ENCODE measurements at regions not wholly inside any gene's neighbourhood (a gene's known extent, or its start where the extent isn't known, plus 50 kb on each side); places are given as distances from the start of the nearest gene placed in this dataset.

DNA sequence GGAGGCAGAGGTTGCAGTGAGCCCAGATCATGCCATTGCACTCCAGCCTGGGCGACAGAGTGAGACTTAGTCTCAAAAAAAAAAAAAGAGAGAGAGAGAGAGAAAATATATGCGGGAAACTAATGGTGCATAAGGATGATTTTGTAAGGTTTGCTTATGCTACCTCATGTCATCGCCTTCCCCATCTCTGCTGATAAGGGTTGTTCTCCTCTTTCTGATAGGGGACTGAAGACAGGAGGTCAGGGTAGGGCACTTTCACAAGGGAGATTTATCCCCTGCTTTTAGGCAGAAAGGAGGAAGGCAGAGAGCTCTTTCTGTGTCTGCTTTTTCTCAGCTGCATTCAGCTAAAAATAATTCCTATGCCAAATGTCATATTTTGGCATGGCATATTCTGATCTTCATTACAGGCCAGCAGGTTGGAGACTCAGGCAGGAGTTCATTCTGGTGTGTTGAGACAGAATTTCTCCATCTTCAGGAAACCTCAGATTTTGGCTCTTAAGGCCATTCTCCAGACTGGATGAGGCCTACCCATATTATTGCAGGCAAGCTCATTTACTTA, 220.2 kb downstream of the AUH start:
- Histone ChIP-seq H3K4me1 (ENCODE audit: insufficient read depth, low read length) (peaks cover 3% of the 10 kb centered on the region), H3K9me3 (ENCODE audit: low read depth, low read length) (no peaks in the 10 kb centered on the region), H3K27me3 (ENCODE audit: insufficient read depth, low read length) (no peaks in the 10 kb centered on the region), H3K4me3 (ENCODE audit: low read length) (no peak overlapping the region)

GRCh38 chr9:91143162-91143561, 218.6 kb downstream of the AUH start:
- H3K9me3 ChIP-seq (ENCODE audit: low read depth, low read length): no peaks in the 10 kb centered on the region
- no peaks in the 10 kb centered on the region for H3K27me3 ChIP-seq (ENCODE audit: insufficient read depth, low read length)
- H3K4me1 ChIP-seq (ENCODE audit: insufficient read depth, low read length): peaks cover 18% of the 10 kb centered on the region
- no peak overlapping the region for H3K4me3 ChIP-seq (ENCODE audit: low read length)

DNA sequence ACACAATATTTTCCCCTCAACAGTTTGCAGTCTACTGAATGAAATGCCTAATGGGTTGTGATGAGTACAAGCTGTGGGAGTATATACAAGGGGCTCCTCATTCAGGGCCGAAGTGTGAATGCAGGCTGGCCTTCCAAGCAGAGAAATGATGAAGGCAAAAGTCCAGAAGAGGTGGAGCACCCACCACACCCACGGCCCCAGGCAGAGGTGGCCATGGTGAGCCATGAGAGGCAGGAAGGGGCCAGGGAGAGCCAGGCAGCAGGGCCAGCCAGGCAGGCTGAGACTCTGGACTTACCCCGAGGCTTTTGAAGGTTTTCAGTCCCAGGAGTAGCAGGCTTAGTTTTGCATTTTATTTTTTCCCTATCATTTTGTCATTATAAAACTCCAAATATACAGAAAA, 218.1 kb downstream of the AUH start:
- Histone ChIP-seq H3K4me3 (ENCODE audit: low read length) (no peak overlapping the region), H3K27me3 (ENCODE audit: insufficient read depth, low read length) (no peaks in the 10 kb centered on the region), H3K9me3 (ENCODE audit: low read depth, low read length) (no peaks in the 10 kb centered on the region), H3K4me1 (ENCODE audit: insufficient read depth, low read length) (peaks cover 23% of the 10 kb centered on the region)

GRCh38 chr9:91144769-91145168, 216.9 kb downstream of the AUH start:
- peaks cover 25% of the 10 kb centered on the region for H3K4me1 ChIP-seq (ENCODE audit: insufficient read depth, low read length)
- no peaks in the 10 kb centered on the region for H3K27me3 ChIP-seq (ENCODE audit: insufficient read depth, low read length)
- no peak overlapping the region for H3K4me3 ChIP-seq (ENCODE audit: low read length)
- no peaks in the 10 kb centered on the region for H3K9me3 ChIP-seq (ENCODE audit: low read depth, low read length)

DNA sequence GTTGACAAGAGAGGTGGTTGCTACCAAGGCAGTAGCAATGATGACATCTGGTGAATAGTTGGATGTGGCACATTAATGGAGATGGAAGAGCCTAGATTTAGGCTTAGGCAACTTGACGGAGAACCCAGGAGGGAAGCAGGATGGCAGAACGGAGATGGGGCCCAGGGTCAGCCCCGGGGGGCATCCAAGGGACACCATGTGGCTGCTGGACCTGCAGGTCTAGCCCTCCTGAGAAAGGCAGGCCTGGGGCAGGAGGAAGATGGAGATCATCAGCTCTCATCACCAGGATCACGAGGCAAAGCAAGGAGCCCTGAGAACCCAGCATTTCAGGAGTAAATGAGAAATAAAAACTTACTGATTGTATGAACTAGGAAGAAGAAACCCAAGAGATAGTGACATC, 216.2 kb downstream of the AUH start:
- Histone ChIP-seq H3K9me3 (ENCODE audit: low read depth, low read length) (no peaks in the 10 kb centered on the region), H3K4me1 (ENCODE audit: insufficient read depth, low read length) (peaks cover 31% of the 10 kb centered on the region), H3K4me3 (ENCODE audit: low read length) (no peak overlapping the region), H3K27me3 (ENCODE audit: insufficient read depth, low read length) (no peaks in the 10 kb centered on the region)

- H3K4me1 ChIP-seq (ENCODE audit: insufficient read depth, low read length): peaks cover 41% of the 10 kb centered on the region
- H3K27me3 ChIP-seq (ENCODE audit: insufficient read depth, low read length): no peaks in the 10 kb centered on the region
- H3K4me3 ChIP-seq (ENCODE audit: low read length): no peak overlapping the region
- no peaks in the 10 kb centered on the region for H3K9me3 ChIP-seq (ENCODE audit: low read depth, low read length)
Measured at GRCh38 chr9:91146391-91147019, 215.2 kb downstream of the AUH start.

DNA sequence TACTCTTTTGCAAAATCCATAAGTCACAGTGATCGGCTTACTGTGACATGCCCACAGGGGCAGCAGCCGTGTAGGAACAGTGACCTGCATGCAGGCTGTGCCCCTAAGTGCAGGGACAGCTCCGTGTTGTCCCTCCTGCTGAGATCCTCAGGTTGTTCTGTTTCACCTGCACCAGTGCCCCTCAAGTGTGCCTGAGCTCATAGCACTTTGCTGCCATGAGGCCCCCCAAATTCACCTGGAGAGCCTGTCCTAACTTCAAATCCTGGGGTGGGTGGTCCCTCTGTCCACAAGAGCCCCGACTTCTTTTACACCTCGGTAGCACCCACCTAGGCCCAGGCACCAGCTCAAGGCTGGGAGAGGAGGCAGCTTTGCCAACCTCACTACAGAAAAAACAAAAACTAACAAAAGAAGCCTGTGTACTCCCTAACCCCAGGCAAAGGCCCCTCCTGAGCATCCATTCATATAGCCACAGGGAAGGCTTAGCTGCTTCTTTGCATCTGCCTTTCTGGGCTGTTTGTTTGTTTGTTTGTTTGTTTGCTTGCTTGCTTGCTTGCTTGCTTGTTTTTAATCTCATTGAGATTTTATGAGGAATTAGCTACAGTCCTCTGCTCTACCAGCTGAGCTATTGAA, 214.5 kb downstream of the AUH start:
- no peaks in the 10 kb centered on the region for H3K9me3 ChIP-seq (ENCODE audit: low read depth, low read length)
- no peak overlapping the region for H3K4me3 ChIP-seq (ENCODE audit: low read length)
- H3K27me3 ChIP-seq (ENCODE audit: insufficient read depth, low read length): no peaks in the 10 kb centered on the region
- peaks cover 48% of the 10 kb centered on the region for H3K4me1 ChIP-seq (ENCODE audit: insufficient read depth, low read length)

DNA sequence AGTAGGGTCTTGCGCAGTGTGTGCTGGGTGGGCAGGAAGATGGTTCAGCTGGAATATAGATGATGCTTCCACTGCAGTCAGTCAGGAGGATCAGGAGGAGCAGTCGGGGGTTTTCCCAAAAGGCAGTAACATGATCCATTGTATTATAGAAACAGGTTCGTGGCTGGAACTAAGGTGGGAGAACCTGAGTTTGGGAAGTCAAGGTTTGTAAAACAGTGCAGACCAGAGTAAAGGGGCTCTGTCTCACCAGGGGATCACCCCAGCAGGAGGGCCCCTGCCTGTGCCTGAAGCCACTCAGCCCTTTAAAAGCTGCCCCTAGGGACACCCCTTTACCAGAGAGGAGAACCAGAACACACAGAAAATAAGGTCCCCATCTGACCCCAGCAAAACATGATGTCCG, 213.4 kb downstream of the AUH start:
- peaks cover 49% of the 10 kb centered on the region for H3K4me1 ChIP-seq (ENCODE audit: insufficient read depth, low read length)
- no peak overlapping the region for H3K4me3 ChIP-seq (ENCODE audit: low read length)
- H3K9me3 ChIP-seq (ENCODE audit: low read depth, low read length): no peaks in the 10 kb centered on the region
- H3K27me3 ChIP-seq (ENCODE audit: insufficient read depth, low read length): no peaks in the 10 kb centered on the region

- Histone ChIP-seq H3K4me1 (ENCODE audit: insufficient read depth, low read length) (peaks cover 49% of the 10 kb centered on the region), H3K4me3 (ENCODE audit: low read length) (no peak overlapping the region), H3K9me3 (ENCODE audit: low read depth, low read length) (no peaks in the 10 kb centered on the region), H3K27me3 (ENCODE audit: insufficient read depth, low read length) (no peaks in the 10 kb centered on the region)
Measured at GRCh38 chr9:91150273-91150997, 211.3 kb downstream of the AUH start.

DNA sequence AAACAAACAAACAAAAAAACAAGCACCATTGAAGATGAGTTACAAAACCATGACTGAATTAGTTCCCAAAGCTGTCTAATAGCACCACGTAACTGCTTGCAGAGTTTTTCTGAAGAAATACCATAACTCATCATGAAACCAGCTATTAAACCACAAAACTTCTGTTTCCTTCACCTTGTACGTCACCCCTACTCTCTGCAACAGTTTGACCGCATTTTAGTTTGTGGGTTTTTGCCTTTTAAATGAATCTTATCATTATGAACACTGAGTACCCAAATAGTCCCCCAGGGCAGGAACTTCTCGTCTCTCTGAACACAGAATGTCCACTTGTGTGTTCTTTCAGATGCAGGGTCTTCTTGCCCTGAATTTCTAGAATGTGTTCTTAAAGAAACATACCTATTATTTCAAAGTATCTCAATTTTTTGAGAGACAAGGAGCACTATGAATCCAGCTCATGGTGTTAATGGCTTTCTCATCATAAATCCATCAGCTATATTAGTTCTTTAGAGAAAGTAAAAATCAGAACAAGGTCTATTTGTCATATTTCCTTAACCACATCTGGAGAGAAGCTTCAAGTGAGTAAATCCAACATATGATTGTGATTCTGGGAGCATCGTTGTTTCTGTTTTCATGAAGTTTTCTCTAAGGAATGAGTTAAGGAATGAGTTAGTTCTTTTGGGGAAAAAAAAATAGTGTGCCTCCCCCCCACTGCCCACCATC, 210.6 kb downstream of the AUH start:
- Histone ChIP-seq H3K4me3 (ENCODE audit: low read length) (no peak overlapping the region), H3K27me3 (ENCODE audit: insufficient read depth, low read length) (no peaks in the 10 kb centered on the region), H3K4me1 (ENCODE audit: insufficient read depth, low read length) (peaks cover 55% of the 10 kb centered on the region), H3K9me3 (ENCODE audit: low read depth, low read length) (no peaks in the 10 kb centered on the region)

GRCh38 chr9:91151718-91152095, 210.0 kb downstream of the AUH start:
- Histone ChIP-seq H3K27me3 (ENCODE audit: insufficient read depth, low read length) (no peaks in the 10 kb centered on the region), H3K9me3 (ENCODE audit: low read depth, low read length) (no peaks in the 10 kb centered on the region), H3K4me1 (ENCODE audit: insufficient read depth, low read length) (peaks cover 52% of the 10 kb centered on the region), H3K4me3 (ENCODE audit: low read length) (no peak overlapping the region)

- no peaks in the 10 kb centered on the region for H3K9me3 ChIP-seq (ENCODE audit: low read depth, low read length)
- no peak overlapping the region for H3K4me3 ChIP-seq (ENCODE audit: low read length)
- H3K4me1 ChIP-seq (ENCODE audit: insufficient read depth, low read length): peaks cover 30% of the 10 kb centered on the region
- no peaks in the 10 kb centered on the region for H3K27me3 ChIP-seq (ENCODE audit: insufficient read depth, low read length)
Measured at GRCh38 chr9:91154686-91155085, 207.0 kb downstream of the AUH start.

GRCh38 chr9:91155181-91155580, 206.5 kb downstream of the AUH start:
- no peaks in the 10 kb centered on the region for H3K9me3 ChIP-seq (ENCODE audit: low read depth, low read length)
- H3K4me3 ChIP-seq (ENCODE audit: low read length): no peak overlapping the region
- H3K4me1 ChIP-seq (ENCODE audit: insufficient read depth, low read length): peaks cover 28% of the 10 kb centered on the region
- no peaks in the 10 kb centered on the region for H3K27me3 ChIP-seq (ENCODE audit: insufficient read depth, low read length)

DNA sequence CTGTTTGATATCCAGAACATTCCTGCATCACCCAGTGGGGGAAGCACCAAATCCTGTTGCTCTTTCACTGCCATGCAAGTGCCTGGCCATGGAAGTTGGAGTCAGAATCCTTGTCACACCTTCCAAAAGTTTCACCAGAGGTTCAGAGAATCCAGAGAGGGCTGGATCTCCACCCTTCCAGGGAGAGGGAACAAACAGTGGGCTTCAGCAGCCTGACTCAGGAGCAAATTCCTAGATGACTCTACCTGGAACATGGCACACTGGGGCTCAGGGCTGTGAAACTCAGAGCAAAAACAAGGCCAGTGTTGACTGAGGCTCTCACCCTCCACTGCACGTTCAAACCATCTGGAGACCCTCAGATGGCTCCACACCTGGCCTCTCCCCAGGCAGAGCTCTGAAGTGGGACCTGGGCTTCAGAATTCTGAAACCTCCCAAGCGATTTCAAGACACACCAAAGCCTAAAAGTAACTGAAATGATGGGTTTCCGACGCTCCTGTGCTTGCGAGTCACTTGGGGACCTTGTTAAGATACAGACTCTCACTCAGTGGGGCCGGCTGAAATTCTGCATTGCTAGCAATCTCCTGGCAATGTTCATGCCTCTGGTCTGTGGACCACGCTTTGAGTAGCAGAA, 205.9 kb downstream of the AUH start:
- Histone ChIP-seq H3K9me3 (ENCODE audit: low read depth, low read length) (no peaks in the 10 kb centered on the region), H3K4me3 (ENCODE audit: low read length) (no peak overlapping the region), H3K4me1 (ENCODE audit: insufficient read depth, low read length) (peaks cover 21% of the 10 kb centered on the region), H3K27me3 (ENCODE audit: insufficient read depth, low read length) (no peaks in the 10 kb centered on the region)

All from mononuclear cell (primary cell).